CD14-positive monocyte (primary cell): ENCODE measurements at regions not wholly inside any gene's neighbourhood (a gene's known extent, or its start where the extent isn't known, plus 50 kb on each side); places are given as distances from the start of the nearest gene placed in this dataset.

Experiments used
- DNase-seq, 3 donors: peaks; one replicate each; pipeline ENCODE4 v3.0.0-alpha.2; 2011 to 2022
- H2AFZ ChIP-seq: 2 replicates; pipeline ENCODE4 v1.6.0; 2012; ENCODE audit warnings: mild to moderate bottlenecking, low read depth, low read length, inconsistent platforms; ENCODE audit not compliant: insufficient read depth, poor library complexity, severe bottlenecking
- H3K27ac ChIP-seq, 2 donors: 1 replicate in 1 of 2; 2 replicates in 1 of 2; pipeline ENCODE4 v1.5.1; 2012 to 2013; ENCODE audit warnings: low read length in 2 of 2, control low read depth in 1 of 2, inconsistent platforms in 1 of 2, low read depth in 1 of 2, mild to moderate bottlenecking in 1 of 2
- H3K27me3 ChIP-seq, 2 donors: one replicate each; pipeline versions ENCODE4 v1.6.0 to v1.6.1; 2011 to 2013; ENCODE audit warnings: low read length in 2 of 2; ENCODE audit not compliant: control insufficient read depth in 2 of 2, insufficient read depth in 2 of 2
- H3K36me3 ChIP-seq, 2 donors: replicated peaks in 1 of 2; 1 replicate in 1 of 2; 2 replicates in 1 of 2; pipeline versions ENCODE4 v1.5.1 to v1.6.1; 2012 to 2013; ENCODE audit warnings: low read length in 2 of 2, control low read depth in 1 of 2, inconsistent platforms in 1 of 2, mild to moderate bottlenecking in 1 of 2; ENCODE audit not compliant: insufficient read depth in 2 of 2, control insufficient read depth in 1 of 2
- H3K4me1 ChIP-seq, 2 donors: 1 replicate in 1 of 2; 2 replicates in 1 of 2; pipeline versions ENCODE4 v1.5.1 to v1.6.1; 2012 to 2013; ENCODE audit warnings: low read length in 2 of 2, control low read depth in 1 of 2, inconsistent platforms in 1 of 2, mild to moderate bottlenecking in 1 of 2, moderate library complexity in 1 of 2; ENCODE audit not compliant: insufficient read depth in 2 of 2, control insufficient read depth in 1 of 2
- H3K4me2 ChIP-seq: replicated peaks from 2 replicates; pipeline ENCODE3; 2012; ENCODE audit warnings: low read length, moderate library complexity, mild to moderate bottlenecking; ENCODE audit not compliant: poor library complexity, severe bottlenecking; ENCODE audit errors: extremely low read depth
- H3K4me3 ChIP-seq, 3 experiments: fragments of 200-600 bp in 1 of 3; sonication (generic) in 1 of 3; replicated peaks in 1 of 3; 1 replicate in 2 of 3; 2 replicates in 1 of 3; pipeline ENCODE4 v1.5.1; 2011 to 2013; ENCODE audit warnings: low read length in 3 of 3, mild to moderate bottlenecking in 3 of 3, control low read depth in 2 of 3, low read depth in 2 of 3, inconsistent platforms in 1 of 3, moderate library complexity in 1 of 3
- H3K79me2 ChIP-seq: 2 replicates; pipeline ENCODE4 v1.6.0; 2012; ENCODE audit warnings: mild to moderate bottlenecking, control low read depth, inconsistent platforms, low read length, moderate library complexity; ENCODE audit not compliant: insufficient read depth
- H3K9ac ChIP-seq: 2 replicates; pipeline ENCODE4 v1.6.0; 2017; ENCODE audit warnings: low read length, mild to moderate bottlenecking; ENCODE audit not compliant: insufficient read depth, poor library complexity, severe bottlenecking
- H3K9me3 ChIP-seq, 2 donors: replicated peaks in 1 of 2; 1 replicate in 1 of 2; 2 replicates in 1 of 2; pipeline versions ENCODE4 v1.5.1 to v1.6.1; 2012 to 2013; ENCODE audit warnings: low read length in 2 of 2, control low read depth in 1 of 2; ENCODE audit not compliant: control insufficient read depth in 1 of 2, insufficient read depth in 1 of 2
- H4K20me1 ChIP-seq: 2 replicates; pipeline ENCODE4 v1.6.0; 2012; ENCODE audit warnings: mild to moderate bottlenecking, low read length, control low read depth, moderate library complexity; ENCODE audit not compliant: insufficient read depth
- H3K27ac Mint-ChIP-seq, 7 donors: one replicate each; pipeline ENCODE4 v1.8.0; 2020; ENCODE audit warnings: mild to moderate bottlenecking in 7 of 7, mixed read lengths in 7 of 7, moderate library complexity in 6 of 7, inconsistent platforms in 2 of 7
- H3K27me3 Mint-ChIP-seq, 3 donors: one replicate each; pipeline ENCODE4 v1.8.0; 2021 to 2022; ENCODE audit warnings: low read depth in 3 of 3, mild to moderate bottlenecking in 3 of 3, mixed read lengths in 3 of 3, moderate library complexity in 3 of 3, inconsistent platforms in 1 of 3
- H3K36me3 Mint-ChIP-seq, 2 donors: one replicate each; pipeline ENCODE4 v1.8.0; 2020; ENCODE audit warnings: mixed read lengths in 2 of 2, inconsistent platforms in 1 of 2, mild to moderate bottlenecking in 1 of 2
- H3K4me1 Mint-ChIP-seq: one replicate; pipeline ENCODE4 v1.8.0; 2020; ENCODE audit warnings: mild to moderate bottlenecking, mixed read lengths
- H3K4me3 Mint-ChIP-seq, 2 donors: one replicate each; pipeline ENCODE4 v1.8.0; 2020; ENCODE audit warnings: mild to moderate bottlenecking in 2 of 2, mixed read lengths in 2 of 2, moderate library complexity in 1 of 2
- H3K9me3 Mint-ChIP-seq, 7 donors: one replicate each; pipeline ENCODE4 v1.8.0; 2020 to 2022; ENCODE audit warnings: mixed read lengths in 7 of 7, mild to moderate bottlenecking in 6 of 7, moderate library complexity in 6 of 7, inconsistent platforms in 2 of 7
- WGBS: methylation state at CpG from one replicate; pipeline ENCODE4 v1.1.5; 2013; ENCODE audit warnings: missing lambda C conversion rate; ENCODE audit not compliant: insufficient coverage; 5-methylcytosine and 5-hydroxymethylcytosine counted together
- intact Hi-C, 2 donors: fragments of 100-400 bp; cut with micrococcal nuclease; formaldehyde crosslinking; loops; one replicate each; pipeline versions ENCODE4 v1.15.0 to v1.15.1; 2023
- TF ChIP-seq, protein P1 (sequence below): fragments of 200-600 bp; IDR thresholded peaks from one replicate; pipeline ENCODE4 v1.8.0; 2022; ENCODE audit warnings: antibody characterized with exemption, mild to moderate bottlenecking

DNA sequence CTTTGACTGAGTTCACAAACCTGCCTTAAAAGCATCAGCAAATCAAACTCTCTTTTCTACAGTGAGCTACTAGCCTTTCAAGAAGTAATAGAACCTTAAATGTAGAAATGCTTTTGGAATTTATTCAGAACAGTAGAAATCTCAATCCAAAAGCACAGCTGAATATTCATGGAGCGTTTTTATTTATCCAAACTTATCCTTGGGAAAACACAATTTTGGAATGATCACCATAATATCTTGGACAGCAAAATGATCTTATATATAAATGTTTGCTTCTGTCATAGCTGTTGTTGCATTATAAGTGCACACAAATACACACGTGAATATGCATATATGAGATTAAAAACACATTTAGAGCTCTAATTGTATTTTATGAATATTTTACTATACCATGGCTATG, 747.3 kb upstream of the PIK3C3 start:
- Histone ChIP-seq H3K4me2 (no peak overlapping the region), H3K9me3 (no peaks in the 10 kb centered on the region), H3K79me2 (no peaks in the 10 kb centered on the region), H3K36me3 (no peaks in the 10 kb centered on the region), H3K27me3 (no peaks in the 10 kb centered on the region), H3K27ac (no peak overlapping the region), H3K4me1 (no peaks in the 10 kb centered on the region), H4K20me1 (no peaks in the 10 kb centered on the region), H2AFZ (no peak overlapping the region), H3K9ac (no peak overlapping the region), H3K4me3 (no peak overlapping the region)
- Mint-ChIP-seq H3K4me3 (no peak overlapping the region), H3K36me3 (no peaks in the 10 kb centered on the region), H3K9me3 (peaks cover 0 to 3% (median 0%) of the 10 kb centered on the region in 7 donors), H3K27ac (no peak overlapping the region), H3K27me3 (no peaks in the 10 kb centered on the region), H3K4me1 (no peaks in the 10 kb centered on the region)
- TF ChIP-seq, protein P1, sequence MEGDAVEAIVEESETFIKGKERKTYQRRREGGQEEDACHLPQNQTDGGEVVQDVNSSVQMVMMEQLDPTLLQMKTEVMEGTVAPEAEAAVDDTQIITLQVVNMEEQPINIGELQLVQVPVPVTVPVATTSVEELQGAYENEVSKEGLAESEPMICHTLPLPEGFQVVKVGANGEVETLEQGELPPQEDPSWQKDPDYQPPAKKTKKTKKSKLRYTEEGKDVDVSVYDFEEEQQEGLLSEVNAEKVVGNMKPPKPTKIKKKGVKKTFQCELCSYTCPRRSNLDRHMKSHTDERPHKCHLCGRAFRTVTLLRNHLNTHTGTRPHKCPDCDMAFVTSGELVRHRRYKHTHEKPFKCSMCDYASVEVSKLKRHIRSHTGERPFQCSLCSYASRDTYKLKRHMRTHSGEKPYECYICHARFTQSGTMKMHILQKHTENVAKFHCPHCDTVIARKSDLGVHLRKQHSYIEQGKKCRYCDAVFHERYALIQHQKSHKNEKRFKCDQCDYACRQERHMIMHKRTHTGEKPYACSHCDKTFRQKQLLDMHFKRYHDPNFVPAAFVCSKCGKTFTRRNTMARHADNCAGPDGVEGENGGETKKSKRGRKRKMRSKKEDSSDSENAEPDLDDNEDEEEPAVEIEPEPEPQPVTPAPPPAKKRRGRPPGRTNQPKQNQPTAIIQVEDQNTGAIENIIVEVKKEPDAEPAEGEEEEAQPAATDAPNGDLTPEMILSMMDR, result no peak
- intact Hi-C loops, result no loop called here
- DNase-seq, result no peak
- WGBS, result no CpG with 5 or more reads among the region's 2 CpGs

DNA sequence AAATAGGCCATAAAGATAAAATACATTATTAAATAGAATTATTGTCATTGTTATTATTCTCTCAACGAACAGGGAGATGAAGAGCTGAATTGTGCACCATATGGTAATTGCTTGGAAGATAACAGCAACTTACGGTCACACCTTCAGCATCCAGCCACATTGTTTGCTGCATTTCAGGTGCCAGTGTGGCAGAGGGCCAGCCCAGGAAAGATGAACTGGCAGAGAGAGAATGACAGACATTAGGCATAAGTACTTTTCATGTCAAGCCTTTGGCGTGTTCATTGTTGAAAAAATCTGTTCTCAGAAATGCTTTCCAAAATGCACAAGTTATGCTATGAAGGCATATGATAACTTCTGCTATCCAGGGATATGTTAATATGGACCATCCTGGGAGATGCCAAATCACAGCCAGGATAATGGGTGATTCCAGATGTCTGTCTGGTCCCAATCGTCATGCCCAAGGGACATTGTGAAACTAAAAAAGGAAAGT, 748.6 kb upstream of the PIK3C3 start:
- H3K27ac Mint-ChIP-seq, result no peak overlapping the region

More for the DNA sequence above, 748.6 kb upstream of the PIK3C3 start:
- Histone ChIP-seq H3K4me3 (no peak overlapping the region), H4K20me1 (no peaks in the 10 kb centered on the region), H3K9me3 (no peaks in the 10 kb centered on the region), H3K79me2 (no peaks in the 10 kb centered on the region), H3K27ac (no peak overlapping the region), H3K27me3 (no peaks in the 10 kb centered on the region), H2AFZ (no peak overlapping the region), H3K9ac (no peak overlapping the region), H3K36me3 (no peaks in the 10 kb centered on the region), H3K4me1 (no peaks in the 10 kb centered on the region), H3K4me2 (no peak overlapping the region)
- no peak overlapping the region for H3K4me3 Mint-ChIP-seq
- no peak for DNase-seq
- TF ChIP-seq, protein P1, result no peak
- peaks cover 0 to 5% (median 0%) of the 10 kb centered on the region in 7 donors for H3K9me3 Mint-ChIP-seq
- 95% methylated on average over 2 of the region's 4 CpGs for WGBS
- no peaks in the 10 kb centered on the region for H3K4me1 Mint-ChIP-seq
- no peaks in the 10 kb centered on the region for H3K27me3 Mint-ChIP-seq
- no peaks in the 10 kb centered on the region for H3K36me3 Mint-ChIP-seq
- intact Hi-C loops, result no loop called here
